ENCODE measurements at regions not wholly inside any gene's neighbourhood (a gene's known extent, or its start where the extent isn't known, plus 50 kb on each side); places are given as distances from the start of the nearest gene placed in this dataset.

GRCh38 chr11:112403432-112403831 lies 142.8 kb upstream of the PLET1 start:
- no peak for DNase-seq (ENCODE audit: low read depth)
- TF ChIP-seq, protein P1, sequence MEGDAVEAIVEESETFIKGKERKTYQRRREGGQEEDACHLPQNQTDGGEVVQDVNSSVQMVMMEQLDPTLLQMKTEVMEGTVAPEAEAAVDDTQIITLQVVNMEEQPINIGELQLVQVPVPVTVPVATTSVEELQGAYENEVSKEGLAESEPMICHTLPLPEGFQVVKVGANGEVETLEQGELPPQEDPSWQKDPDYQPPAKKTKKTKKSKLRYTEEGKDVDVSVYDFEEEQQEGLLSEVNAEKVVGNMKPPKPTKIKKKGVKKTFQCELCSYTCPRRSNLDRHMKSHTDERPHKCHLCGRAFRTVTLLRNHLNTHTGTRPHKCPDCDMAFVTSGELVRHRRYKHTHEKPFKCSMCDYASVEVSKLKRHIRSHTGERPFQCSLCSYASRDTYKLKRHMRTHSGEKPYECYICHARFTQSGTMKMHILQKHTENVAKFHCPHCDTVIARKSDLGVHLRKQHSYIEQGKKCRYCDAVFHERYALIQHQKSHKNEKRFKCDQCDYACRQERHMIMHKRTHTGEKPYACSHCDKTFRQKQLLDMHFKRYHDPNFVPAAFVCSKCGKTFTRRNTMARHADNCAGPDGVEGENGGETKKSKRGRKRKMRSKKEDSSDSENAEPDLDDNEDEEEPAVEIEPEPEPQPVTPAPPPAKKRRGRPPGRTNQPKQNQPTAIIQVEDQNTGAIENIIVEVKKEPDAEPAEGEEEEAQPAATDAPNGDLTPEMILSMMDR (IDR thresholded peaks at IDR 0.05; ENCODE audit: insufficient read depth, low read length), result no peak
- no peak overlapping the region for H3K4me3 ChIP-seq (ENCODE audit: low read depth, low read length)

DNA sequence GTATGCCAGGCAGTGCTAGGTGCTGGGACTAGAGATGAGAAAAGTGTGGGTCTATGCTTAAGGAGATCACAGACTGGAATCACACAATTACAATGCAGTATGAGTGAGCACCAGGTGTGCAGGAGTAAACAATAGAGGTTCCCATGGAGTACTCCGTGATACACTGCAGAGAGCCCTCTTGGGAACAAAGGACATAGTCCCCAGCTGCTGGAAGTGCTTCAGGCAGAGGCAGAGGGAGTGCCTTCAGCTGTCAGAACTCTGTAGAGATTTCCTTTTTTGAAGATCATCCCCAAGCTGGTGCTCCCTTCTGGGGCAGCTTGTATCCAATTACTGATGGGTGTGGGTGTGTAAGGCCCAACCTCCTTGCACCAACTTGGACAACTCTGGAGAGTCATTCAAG lies 143.5 kb upstream of the PLET1 start:
- TF ChIP-seq, protein P1 (IDR thresholded peaks at IDR 0.05; ENCODE audit: insufficient read depth, low read length), result no peak
- H3K4me3 ChIP-seq (ENCODE audit: low read depth, low read length), result no peak overlapping the region
- DNase-seq (ENCODE audit: low read depth), result no peak

DNA sequence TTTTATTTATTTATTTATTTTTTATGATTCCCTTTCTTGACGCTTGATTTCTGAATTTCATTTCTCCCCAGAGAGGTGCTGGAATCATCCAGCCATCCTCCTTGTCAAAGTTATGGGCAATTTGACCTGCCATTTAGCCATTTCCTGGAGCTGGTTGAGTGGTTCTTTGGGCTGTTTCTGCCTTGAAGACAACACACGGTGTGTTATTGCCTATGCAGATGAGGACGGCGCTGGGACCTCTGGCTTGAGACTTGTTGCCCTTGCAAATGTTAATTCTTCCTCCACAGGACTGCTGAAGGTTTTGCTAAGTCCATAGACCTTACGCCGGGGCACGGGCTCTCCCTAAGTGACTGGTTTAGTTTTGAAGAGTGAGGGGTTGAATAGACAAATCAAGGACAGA lies 147.9 kb upstream of the PLET1 start:
- TF ChIP-seq, protein P1 (IDR thresholded peaks at IDR 0.05; ENCODE audit: insufficient read depth, low read length), result no peak
- no peak for DNase-seq (ENCODE audit: low read depth)
- no peak overlapping the region for H3K4me3 ChIP-seq (ENCODE audit: low read depth, low read length)

- no peak for DNase-seq (ENCODE audit: low read depth)
- TF ChIP-seq, protein P1 (IDR thresholded peaks at IDR 0.05; ENCODE audit: insufficient read depth, low read length), result no peak
- no peak overlapping the region for H3K4me3 ChIP-seq (ENCODE audit: low read depth, low read length)
Measured at GRCh38 chr11:112410325-112410724, 149.7 kb upstream of the PLET1 start.

DNA sequence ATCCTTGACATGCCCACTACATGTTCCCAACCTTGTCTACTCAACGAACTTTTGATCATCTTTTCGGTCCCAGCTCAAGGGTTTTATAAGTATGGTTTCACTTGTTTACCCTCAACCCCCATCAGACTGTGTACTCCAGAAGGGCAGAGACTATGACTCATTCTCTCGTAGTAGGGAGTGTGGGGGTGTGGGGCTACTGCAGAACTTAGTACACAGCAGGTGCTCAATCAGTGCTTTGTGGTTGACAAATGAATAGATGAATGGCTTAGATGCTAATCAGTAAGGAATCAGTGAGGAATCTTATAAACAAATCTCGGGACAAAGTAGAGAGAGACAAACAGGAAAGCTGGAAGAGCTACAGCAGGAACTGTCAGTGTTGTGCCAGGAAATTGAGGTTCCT lies 151.7 kb upstream of the PLET1 start:
- no peak overlapping the region for H3K4me3 ChIP-seq (ENCODE audit: low read depth, low read length)
- DNase-seq (ENCODE audit: low read depth), result no peak
- TF ChIP-seq, protein P1 (IDR thresholded peaks at IDR 0.05; ENCODE audit: insufficient read depth, low read length), result no peak

DNA sequence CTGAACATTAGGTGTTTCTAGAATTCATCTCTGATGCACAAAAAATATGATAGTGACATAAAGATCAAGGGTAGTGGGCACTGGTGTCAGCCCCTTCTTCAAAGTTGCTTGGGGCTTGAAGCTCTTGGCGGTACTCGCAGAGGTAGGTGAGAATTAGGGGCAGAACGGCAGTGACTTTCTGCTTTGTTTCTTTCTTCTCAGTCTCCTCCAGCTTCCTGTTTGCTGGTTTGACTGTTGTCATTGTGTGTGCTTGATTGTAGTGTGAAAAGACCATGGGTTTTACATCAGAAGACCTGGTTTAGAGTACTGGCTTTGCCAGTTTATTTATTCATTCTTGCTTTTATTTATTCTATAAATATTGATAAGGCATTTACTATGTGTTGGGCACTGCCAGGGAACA lies 156.7 kb upstream of the PLET1 start:
- no peak for DNase-seq (ENCODE audit: low read depth)
- TF ChIP-seq, protein P1 (IDR thresholded peaks at IDR 0.05; ENCODE audit: insufficient read depth, low read length), result no peak
- H3K4me3 ChIP-seq (ENCODE audit: low read depth, low read length), result no peak overlapping the region

DNA sequence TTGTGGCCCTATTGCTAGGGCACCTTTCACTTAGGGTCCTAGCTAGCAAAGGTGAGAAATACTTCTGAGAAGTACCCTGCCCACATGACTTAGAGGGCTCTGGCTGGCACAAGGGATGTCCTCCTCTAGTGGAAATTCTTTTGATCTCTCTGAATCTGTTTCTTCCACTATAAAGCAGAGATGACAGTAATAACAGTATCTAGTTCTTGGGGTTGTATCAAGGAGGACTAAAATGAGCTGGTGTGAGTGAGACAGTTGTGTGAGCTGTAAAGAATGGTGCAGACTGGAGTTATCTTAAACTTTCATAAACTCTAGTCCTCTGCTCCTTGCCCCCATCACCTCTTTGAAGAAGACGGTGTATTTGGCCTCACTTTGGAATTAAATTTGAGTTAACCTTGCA lies 157.8 kb upstream of the PLET1 start:
- TF ChIP-seq, protein P1 (IDR thresholded peaks at IDR 0.05; ENCODE audit: insufficient read depth, low read length), result no peak
- no peak for DNase-seq (ENCODE audit: low read depth)
- H3K4me3 ChIP-seq (ENCODE audit: low read depth, low read length), result no peak overlapping the region
